DMS153 (cell line): ENCODE measurements at regions not wholly inside any gene's neighbourhood (a gene's known extent, or its start where the extent isn't known, plus 50 kb on each side); places are given as distances from the start of the nearest gene placed in this dataset.

Experiments used
- DNase-seq: peaks from one replicate; lab custom pipeline; 2025; lab: John Stamatoyannopoulos, UW

DNA sequence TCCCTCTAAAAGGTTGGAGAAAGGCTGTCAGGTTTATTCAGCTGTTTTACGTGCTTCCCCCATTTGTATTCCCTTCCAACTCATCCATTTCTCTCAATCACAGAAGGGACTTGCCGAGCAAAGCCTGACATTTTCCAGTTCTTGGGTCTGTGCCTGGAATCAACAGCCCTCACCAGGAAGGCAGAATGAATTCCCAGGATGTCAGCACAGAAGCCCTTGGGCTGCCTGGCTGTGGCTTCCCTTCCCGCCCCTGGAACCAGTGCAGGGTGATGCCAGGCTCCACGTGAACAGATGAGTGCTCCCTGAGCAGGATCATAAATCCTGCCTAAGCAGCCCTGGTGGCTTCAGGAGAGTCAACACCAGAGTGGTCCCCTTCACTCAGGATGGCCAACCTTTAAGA lies 86.1 kb upstream of the CD83 start:
- no peak for DNase-seq

DNA sequence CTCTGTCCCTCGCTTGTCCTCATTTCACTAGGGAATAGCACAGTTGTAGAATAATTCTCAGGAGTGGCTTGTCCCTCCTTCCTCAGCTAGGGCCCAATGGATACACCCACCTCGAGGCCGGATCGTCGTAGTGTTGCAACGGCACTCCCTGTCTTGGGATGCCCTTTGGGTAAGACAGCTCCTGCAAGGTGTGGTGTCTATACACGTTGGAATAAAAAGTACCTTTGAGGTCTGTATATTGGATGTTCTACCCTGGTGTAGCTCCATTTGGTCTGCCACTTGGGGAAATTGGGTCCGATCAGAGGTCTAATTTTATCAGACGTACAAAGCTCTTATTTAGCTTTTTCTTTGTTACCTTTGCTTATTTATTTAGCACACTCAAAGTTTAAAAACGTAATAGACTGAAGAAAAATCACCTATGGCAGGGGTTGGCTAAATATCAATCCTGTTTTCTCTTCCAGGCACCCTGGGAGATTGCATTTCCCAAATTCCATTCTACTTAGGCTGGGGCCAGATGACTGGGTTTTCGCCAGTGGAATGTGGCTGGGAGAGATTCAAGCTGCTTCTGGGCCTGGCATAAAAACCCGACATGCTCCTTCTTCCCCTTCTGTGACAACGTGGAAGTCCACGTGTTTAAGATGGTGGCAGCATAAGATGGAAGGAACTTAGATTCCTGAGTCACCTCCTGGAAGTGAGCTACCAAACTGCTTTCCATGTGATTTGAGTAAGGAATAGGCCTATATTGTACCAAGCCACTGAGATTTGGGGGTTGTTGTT lies 82.3 kb upstream of the CD83 start:
- DNase-seq = no peak

DNA sequence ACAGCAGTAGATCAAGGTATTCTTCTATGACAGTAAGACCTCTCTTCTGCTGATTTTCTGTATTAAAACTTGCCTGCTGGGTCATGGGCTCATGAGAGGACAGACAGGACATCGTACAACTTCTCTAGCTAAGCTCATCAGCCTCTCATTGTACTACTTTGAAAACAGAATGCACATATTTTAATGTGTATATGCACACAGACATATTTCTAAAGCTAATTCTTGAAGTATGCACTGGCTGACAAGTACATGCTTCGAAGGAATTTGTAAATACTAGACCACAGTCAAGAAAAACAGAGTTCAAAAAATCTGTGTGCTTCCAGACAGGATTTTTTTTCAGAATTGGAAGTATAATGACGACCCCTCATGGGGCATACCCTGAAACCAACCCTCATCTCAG lies 81.7 kb upstream of the CD83 start:
- no peak for DNase-seq

DNA sequence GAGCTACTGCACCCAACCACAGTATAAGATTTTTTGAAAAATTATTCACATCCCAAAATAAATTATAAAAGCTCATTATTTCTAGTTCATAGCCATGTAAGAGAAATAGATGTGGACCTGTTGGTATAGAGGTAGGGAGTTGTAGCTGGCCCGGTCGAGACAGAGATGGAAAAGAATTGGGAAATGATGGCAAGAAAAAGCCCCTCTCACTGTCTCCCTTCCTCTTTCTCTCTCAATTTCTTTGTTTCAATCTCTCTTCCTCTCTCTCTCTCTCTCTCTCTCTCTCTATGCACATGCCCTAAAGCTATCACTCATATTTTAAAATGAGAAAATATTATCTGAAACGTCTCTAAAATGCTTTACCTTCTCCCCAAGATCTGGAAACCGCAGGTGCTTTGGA lies 80.7 kb upstream of the CD83 start:
- DNase-seq = no peak

DNA sequence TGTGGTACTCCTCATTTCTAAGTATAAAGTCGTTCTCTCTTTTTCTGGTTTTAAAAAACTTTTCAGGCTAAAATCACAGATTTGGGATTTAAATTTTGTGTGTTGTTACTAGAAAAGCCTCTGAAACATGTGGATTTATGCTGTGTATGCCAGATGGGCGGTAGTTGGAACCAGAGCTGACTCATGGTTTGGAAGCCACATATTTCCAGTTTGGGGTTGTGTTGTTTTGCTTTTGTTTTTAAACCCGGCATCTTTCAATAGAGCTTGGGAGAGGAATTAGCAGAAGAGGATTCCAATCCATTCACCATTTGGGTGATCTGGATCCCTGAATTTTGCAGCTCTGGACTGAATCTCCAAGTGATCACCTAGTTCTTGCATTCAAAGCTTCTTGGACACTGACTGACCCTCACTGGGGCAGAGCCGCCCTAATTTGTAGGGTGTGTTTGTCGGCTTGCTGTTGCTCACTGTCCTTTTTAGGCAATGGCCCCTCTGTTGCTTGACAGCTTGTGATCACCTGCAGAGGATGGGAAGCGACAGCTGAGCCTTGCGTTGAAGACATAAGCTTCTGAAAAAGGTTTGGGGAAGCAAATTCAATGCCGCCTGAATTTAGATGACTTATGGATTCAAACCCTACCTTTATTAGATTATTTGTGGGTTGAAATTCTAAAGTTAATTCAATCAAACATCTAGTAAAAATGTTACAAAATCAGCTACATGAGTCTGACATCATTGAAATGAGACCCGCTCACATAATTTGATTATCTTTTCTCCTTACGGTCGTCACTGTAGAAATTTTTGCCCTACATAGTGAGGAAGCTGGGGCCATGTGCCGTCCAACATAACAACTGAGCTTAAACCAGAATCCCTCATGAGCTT lies 79.9 kb upstream of the CD83 start:
- DNase-seq = no peak

DNA sequence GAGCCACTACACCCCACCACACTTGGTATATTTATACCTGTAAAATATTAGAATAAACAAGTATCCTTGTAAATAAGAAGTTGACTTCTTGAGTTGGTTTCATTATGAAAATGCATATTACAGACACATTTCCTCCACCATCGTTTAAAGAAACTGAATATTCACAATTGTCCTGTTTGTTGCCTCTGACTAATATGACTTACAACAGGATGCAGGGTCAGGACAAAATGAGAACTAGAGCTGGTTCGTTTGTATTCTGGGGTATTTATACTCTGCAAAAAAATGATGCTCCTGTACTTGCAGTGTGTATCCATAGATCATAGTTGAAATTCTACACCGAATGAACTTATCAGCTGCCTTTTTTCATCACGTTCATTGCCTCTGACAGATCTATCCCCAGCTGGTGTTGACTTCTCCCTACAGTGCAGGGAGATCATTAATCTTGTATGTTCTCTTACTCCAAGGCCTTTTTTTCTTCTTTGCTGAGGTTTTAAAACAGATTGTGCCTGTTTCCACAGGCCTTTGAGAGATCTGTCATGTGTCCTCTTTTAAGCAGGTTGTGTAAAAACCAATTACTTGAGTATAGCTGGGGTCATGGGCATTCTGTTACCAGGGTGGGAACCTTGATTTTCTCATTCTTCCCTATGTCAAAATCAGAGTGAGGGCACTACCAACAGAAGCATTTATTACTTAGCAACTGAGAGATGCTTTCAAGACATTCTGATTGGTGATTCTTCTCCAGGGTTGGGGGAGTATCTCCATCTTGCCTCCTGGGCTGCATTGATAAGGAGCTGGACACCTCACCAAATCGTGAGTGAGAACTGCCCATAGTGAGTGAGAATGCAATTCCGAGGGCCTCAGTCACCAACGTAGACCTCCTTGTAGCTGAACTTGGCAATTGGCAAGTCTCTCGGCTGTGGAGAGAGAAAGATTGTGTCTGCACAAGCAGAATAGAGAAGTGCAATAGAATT lies 78.8 kb upstream of the CD83 start:
- no peak for DNase-seq

DNA sequence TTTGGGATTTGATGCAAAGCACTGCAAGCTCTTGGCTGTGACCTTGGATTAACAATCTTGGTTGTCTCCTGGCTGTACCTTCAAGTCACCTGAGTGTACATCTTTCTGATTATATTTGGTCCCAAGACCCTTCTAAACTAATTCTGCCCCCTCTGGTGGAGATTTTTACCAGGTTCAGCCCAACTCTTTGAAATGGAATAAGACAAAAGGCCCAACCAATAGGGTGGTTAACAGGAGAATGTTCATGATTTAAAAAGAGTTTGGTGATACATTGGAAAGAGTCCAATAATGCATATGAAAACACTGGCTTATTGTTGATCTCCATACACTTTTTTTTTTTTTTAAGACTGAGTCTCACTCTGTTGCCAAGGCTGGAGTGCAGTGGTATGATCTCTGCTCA lies 77.5 kb upstream of the CD83 start:
- no peak for DNase-seq

DNA sequence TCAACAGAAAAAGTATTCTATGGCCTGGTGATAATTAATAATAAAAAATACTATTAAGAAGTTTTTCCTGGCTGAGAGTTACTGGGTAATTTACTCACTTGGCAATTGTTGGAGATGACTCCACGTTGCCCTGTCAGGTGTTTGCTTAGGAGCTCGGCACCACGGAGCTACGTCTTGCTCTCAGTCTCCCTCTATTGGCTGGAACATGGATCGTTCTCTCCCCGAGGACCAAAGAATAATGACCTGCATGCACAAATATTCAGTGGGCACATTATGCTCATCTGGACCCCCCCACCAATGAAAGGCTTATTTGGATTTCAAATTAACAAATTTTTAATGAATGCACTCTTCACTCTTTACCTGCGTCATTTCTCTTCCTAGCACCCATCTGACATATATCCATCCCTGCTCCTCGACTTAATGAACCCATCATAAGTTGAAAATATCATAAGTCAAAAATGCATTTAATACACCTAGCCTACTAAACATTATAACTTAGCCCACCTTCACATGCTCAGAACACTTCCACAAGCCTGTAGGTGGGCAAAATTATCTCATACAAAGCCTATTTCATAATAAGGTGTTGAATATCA lies 71.0 kb upstream of the CD83 start:
- DNase-seq = no peak

DNA sequence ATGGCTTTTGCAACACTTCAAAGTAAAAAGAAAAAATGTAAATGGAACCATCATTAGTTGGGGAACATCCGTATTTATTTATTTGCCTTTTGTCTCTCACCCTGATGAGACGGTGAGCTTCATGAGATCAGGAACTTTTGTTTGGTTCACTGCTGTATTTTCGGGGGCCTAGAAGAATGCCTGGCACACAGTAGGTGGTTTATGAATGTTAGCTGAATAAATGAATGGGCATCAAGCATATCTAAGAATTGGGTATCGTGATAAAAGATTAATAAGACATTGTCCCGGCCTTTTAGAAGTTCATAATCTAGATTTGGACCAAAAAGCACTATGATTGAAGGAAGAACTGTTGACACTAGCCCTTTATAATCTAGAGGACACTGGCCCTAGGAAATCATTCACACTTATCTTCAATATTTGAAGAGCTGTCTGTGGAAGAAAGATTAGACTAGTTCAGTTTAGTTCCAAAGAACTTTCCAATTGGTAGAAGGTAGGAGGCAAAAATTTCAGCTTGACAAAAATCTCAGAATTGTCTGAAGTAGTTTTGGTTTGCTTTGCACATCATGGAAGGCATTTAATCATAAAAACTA lies 70.3 kb upstream of the CD83 start:
- DNase-seq = no peak

DNA sequence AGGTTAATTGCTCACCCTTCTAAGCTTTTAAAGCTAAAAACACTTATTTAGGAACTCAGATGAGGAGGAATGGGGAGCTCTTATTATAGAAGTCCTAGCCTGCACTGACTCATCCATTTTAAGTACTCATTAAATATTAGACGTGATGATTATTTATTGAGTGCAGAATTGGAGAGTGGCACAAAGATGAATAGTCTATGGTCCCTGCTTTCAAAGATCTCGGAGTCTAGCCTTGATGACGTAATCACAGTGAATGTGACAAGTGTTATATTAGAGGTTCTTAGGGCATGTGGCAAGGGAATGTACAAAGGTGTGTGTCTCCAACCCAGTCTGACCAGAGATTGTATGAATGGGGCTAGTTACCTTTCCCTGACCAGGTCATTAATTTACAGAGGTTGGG lies 68.7 kb upstream of the CD83 start:
- DNase-seq = no peak

DNA sequence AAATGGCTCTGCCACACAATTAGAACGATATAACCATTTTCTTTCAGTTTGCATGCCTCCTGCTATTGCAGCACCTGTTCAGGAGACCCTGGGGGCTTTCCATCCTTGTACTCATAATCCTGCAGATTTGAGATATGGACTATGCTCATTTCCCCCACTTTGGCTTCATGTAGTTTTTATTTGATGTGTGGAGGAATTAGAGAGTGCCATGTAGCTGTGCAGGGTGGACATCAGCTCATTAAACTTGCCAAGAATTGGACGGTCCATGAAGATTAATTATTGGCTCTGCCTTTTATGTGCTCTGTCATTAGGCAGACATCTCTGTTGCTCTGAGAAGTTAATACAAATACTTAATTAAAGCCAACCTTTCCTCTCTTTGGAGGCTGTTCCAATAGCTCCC lies 66.2 kb upstream of the CD83 start:
- no peak for DNase-seq

DNA sequence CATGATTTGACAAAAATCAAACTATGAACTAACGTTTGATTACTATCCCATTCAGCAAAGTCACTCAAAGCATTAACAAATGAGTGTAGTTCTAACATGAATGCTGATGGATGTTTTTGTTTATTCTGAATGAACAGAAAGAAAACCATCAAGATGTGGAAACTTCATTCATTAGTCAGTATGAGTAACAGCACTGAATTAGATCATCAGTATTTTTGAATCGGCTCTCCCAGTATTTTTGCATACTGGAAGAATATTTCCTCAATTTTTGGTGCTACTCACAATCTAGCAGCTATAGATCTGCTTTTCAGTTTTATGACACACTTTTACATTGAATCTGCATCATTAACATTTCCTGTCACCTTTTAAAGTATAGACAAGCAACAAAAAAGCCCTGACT lies 63.8 kb upstream of the CD83 start:
- no peak for DNase-seq

DNA sequence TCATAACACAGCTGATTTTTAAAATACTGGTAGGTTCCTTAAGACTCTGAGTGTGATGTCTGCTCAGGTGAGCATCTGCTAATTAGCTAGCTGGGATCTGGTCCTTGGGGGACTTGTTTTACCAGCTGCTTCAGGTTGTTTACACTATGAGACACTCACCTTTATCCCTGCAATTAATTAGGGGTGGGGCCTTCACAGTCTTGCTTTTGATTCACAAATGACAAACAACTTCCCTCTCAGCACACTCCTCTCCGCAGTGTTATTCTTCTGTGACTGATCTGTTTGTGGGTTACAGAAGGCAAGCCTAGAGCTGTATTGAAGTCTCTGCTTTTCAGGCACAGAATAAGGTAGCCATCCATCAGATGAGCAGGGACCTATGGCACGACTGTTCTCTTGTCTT lies 62.0 kb upstream of the CD83 start:
- peak; percentile 83 for DNase-seq

DNA sequence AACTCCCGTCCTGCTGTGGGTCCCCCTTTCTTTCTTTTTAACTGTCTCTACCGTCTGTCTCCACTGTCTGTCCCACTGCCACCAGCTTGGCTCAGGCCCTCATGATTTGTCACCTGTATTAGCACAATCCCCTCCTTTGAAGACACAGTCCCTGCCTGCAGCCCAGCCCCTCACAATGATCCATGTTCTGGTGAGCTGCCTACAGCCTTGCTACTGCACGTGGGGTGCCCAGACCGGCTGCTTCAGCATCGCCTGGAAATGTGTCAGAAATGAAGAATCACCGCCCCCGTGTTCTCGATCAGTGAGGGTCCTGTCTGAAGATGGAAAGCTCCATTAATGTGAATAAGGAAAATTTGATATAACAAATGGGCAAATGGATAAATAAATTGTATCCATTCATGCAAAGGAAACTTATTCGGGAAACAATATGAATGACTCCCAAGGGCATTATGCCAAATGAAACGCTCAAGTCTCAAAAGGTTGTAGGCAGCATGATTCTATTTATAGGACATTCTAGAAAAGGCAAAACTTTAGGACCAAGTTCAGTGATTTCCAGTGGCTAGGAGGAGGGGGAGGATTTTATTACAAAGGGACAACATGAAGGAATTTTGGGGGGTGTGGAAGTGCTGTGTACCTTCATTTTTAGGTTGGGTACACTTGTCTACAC lies 59.4 kb upstream of the CD83 start:
- no peak for DNase-seq

DNA sequence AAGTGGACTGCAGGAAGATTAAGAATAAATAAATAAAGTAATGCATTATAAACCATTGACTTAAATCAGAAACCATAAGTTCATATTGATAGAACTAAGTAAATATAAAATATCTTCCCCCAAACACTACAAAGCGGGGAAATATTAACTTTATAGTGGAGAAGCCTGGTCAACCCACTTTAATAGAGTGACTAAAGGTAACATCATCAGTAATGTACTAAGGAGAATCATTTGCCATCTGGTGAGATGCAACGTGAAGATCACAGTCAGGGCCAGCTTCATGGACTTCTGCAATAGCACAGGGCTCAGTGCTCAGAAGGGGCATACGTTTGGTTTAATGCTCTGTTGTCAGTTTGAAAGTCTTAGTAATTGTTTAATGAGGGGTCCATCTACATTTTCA lies 58.8 kb upstream of the CD83 start:
- no peak for DNase-seq

DNA sequence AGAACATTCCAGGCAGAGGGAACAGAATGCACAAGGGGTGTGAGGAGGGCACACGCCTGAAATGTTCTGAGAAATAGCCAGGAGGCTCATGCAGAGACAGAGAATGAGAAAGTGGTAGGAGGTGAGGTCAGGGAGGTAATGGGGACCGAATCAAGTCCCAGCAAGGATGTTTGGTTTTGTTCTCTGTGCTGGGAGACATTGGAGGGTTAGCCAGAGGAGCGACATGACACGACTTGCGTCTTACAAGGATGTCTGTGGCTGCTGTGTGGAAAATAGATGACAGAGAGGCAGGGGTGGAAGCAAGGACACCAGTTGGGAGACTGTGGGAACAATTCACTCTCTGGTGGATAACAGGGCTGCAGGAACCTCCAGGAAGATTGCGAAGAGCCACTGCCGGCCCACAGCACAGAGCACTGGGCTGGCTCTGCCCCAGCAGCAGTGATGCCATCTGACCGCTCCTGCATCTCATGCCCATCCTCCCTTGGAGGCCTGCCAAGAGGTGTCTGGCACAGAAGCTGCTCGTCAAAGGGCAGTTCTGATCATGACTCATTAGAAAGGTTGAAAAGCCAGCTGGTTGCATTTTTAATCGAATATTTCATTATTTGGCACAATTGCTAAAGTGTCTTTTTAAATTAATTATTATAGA lies 57.7 kb upstream of the CD83 start:
- peak; percentile 58 for DNase-seq

DNA sequence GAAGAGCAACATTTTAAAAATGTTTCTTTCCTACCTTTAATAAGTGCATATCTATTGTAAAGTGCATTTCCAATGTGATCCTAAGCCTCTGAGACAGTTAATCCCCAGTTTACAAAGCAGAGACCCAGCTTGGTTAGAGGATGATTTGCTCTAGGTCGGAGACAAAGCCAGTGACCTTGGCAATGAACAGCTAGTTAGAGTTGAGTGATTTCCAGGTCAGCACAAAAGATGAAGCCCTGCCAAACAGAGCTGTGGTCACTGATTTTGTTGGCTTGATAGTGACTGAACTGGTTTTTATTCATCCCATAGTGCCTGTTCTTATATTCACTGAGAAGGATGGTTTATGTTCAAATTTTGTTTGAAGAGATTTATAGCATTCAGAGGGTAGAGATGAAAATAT lies 56.6 kb upstream of the CD83 start:
- DNase-seq = no peak

DNA sequence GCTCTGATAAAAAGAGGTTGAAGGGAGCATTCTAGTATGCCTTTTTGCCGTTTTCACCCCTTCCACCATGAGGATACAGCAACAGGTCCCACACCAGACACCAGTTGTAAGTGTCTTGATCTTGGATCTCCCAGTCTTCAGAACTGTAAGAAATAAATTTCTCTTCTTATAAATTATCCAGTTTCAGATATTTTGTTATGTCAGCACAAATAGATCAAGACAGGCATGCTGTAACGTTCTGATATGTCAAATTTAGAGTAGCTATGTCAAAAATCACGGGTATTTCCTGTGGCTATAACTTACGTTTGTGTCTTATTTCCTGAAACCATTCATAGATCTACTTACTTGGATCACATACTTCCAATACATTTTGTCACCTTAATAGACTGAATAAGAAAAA lies 55.9 kb upstream of the CD83 start:
- no peak for DNase-seq

DNA sequence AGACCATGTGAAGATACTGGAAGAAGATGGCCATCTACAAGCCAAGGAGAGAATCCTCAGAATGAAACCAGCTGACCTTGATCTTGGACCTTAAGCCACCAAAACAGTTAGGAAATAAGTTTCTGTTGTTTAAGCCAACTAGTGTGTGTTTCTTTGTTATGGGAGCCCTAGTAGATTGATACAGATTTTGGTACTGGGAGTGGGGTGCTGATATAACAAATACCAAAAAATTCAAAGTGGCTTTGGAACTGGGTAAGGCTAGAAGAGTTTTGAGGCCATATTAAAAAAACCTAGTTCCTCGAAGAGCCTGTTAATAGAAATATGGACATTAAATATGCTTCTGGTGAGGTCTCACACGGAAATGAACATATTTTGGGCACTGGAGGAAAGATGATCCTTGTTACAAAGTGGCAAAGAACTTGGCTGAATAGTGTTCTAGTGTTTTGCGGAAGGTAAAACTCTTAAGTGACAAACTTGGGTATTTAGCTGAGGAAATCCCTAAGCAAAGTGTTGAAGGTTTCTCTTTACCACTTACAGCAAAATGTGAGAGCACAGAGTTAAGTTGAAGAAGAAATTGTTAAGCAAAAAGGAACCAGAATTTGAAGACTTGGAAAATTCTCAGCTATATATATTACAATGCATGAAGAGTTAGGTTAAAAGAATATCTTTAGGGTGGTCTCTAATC lies 55.1 kb upstream of the CD83 start:
- no peak for DNase-seq

DNA sequence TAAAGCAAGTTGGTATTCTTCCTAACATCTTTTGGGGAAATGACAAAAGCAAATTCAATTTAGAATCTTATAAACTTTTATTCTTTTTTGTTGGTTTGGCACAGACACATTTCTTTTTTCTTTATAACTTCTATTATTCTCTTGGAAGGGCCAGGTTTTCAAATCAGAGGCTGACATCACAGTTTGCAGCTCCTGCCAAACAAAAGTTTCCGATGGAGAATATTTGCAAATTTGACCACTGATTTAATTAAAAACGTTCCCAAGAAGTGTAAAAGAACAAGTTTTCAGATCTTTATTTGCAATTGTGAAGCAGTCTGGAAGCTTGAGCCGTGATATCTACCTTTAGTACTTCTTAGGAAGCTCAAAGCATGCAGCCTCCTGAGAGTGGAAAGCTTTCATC lies 53.8 kb upstream of the CD83 start:
- DNase-seq = no peak
